ENCODE measurements at regions not wholly inside any gene's neighbourhood (a gene's known extent, or its start where the extent isn't known, plus 50 kb on each side); places are given as distances from the start of the nearest gene placed in this dataset.

DNA sequence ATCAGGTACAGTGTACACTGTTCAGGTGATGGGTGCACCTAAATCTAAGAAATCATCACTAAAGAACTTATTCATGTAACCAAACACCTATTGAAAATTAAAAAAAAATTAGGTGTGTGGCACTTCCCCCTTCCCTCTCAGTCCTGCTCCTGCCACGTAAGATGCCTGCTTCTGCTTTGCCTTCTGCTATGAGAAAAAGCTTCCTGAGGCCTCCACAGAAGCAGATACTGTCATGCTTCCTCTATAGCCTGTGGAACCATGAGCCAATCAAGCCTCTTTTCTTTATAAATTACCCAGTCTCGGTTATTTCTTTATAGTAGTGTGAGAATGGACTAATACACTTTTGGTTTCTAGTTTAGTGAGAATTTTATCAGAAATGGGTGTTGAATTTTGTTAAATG is 459.8 kb upstream of the DIPK2B start:
- TF ChIP-seq ZNF335 (CRISPR knock-in tag; IDR thresholded peaks at IDR 0.05) (no peak), KAT2B (IDR thresholded peaks at IDR 0.05; ENCODE audit: borderline replicate concordance, low read depth, low read length) (no peak), CBX1 (IDR thresholded peaks at IDR 0.05; ENCODE audit: low read depth) (no peak), EP300 (IDR thresholded peaks at IDR 0.05; ENCODE audit: low read depth in 2 of 2, low read length in 2 of 2) (no peak), EP300 (CRISPR knock-in tag; IDR thresholded peaks at IDR 0.05; ENCODE audit: borderline replicate concordance) (no peak), PTBP1 (IDR thresholded peaks at IDR 0.05; ENCODE audit: low read depth, low read length, poor library complexity, severe bottlenecking) (no peak), MZF1 (CRISPR knock-in tag; IDR thresholded peaks at IDR 0.05; ENCODE audit: borderline replicate concordance) (no peak)
- TF ChIP-seq, protein P1, sequence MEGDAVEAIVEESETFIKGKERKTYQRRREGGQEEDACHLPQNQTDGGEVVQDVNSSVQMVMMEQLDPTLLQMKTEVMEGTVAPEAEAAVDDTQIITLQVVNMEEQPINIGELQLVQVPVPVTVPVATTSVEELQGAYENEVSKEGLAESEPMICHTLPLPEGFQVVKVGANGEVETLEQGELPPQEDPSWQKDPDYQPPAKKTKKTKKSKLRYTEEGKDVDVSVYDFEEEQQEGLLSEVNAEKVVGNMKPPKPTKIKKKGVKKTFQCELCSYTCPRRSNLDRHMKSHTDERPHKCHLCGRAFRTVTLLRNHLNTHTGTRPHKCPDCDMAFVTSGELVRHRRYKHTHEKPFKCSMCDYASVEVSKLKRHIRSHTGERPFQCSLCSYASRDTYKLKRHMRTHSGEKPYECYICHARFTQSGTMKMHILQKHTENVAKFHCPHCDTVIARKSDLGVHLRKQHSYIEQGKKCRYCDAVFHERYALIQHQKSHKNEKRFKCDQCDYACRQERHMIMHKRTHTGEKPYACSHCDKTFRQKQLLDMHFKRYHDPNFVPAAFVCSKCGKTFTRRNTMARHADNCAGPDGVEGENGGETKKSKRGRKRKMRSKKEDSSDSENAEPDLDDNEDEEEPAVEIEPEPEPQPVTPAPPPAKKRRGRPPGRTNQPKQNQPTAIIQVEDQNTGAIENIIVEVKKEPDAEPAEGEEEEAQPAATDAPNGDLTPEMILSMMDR (CRISPR knock-in tag; IDR thresholded peaks at IDR 0.05) = no peak
